K562 (cell line): ENCODE measurements at regions not wholly inside any gene's neighbourhood (a gene's known extent, or its start where the extent isn't known, plus 50 kb on each side); places are given as distances from the start of the nearest gene placed in this dataset.

ENCODE experiments used
- CBX2 ChIP-seq: fragments of 200-600 bp; sonication (generic); IDR thresholded peaks from one replicate; pipeline ENCODE4 v1.6.1; 2012; ENCODE audit warnings: mild to moderate bottlenecking, low read length, inconsistent platforms; ENCODE audit not compliant: insufficient read depth, poor library complexity, severe bottlenecking
- NR4A1 ChIP-seq, 2 experiments: fragments of 250-450 bp in 1 of 2; fragments of 450-650 bp in 1 of 2; sonication (Bioruptor Pico) in 1 of 2; IDR thresholded peaks; 2 replicates each; pipeline versions ENCODE4 v1.4.0 to v1.6.1; 2016 to 2020; ENCODE audit warnings: mild to moderate bottlenecking in 2 of 2, missing compliant biosample characterization in 1 of 2, missing genetic modification characterization in 1 of 2, moderate library complexity in 1 of 2
- TARDBP ChIP-seq: fragments of 450-650 bp; IDR thresholded peaks from 2 replicates; pipeline ENCODE4 v1.6.1; 2016
- ZNF24 ChIP-seq: fragments of 450-650 bp; IDR thresholded peaks from 2 replicates; pipeline ENCODE4 v1.6.1; 2016

DNA sequence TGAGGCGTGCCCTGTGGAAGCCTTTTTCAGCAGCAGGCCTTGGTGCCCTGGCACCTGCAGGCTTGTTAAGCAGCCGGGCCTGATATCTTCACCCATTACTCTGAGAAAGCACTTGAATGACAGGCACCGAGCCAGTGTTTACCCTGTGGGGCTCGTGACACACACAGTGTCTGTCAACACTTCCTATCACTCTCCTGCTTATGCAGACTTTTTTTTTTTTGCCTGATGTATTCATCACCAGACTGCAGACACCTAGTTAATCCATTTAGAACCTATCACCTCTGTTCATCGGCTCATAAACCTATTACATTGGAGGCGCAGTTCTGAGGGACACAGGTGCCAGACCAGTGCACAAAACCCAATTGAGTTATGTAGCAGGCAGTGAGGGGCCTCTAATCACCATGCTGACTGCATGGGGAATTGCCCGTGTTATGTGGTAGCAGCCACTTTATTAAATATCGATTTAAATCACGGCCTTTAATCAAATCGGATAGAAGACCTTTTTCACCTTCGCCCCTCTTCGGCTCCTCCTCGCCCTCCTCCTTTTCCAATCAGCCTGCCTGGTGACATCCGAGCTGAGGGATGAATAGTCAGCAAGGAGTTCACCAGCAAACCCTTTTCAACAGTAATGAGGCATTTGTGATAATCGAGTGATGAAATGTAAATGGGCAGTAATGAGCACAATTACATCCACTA, 962.9 kb upstream of the SLC35B3 start:
- TF ChIP-seq NR4A1 (CRISPR knock-in tag; IDR thresholded peaks at IDR 0.05) (no peak), NR4A1 (tag; IDR thresholded peaks at IDR 0.05) (no peak), TARDBP (no peak), ZNF24 (no peak), CBX2 (no peak)
